OCI-LY1 (cell line): ENCODE measurements at regions not wholly inside any gene's neighbourhood (a gene's known extent, or its start where the extent isn't known, plus 50 kb on each side); places are given as distances from the start of the nearest gene placed in this dataset.

Source experiments
- EZH2 ChIP-seq: fragments of 200-600 bp; sonication (generic), shearing (Covaris generic); IDR thresholded peaks from 2 replicates; pipeline ENCODE4 v1.8.0; 2017; ENCODE audit warnings: borderline replicate concordance, mixed run types, mild to moderate bottlenecking, antibody characterized with exemption, low read length, moderate library complexity, mixed read lengths
- TF ChIP-seq, protein P1 (sequence below): fragments of 200-600 bp; sonication (generic), shearing (Covaris generic); IDR thresholded peaks from 2 replicates; pipeline ENCODE4 v1.5.1; 2017; ENCODE audit warnings: mild to moderate bottlenecking, antibody characterized with exemption, low read length, moderate library complexity, mixed read lengths

DNA sequence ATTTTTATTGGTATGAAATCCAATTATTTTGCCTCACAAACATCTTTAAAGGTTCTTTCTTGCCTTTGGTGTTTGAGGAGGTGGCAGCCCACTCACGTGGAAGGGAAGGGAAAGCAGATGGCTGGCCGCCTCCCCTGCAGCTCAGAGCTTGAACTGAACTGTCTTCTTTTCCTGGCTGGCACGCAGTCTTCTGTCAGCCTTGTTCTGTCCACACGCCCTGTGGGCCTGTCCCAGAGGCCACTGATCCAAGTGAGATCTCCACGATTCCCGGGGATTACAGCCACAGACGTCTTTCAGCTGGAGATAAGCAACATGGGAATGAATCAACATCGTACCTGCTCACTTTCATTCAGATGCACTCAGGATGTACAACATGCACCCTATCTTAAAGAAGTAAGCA lies 73.3 kb downstream of the TMEM18 start:
- TF ChIP-seq EZH2 = no peak
- TF ChIP-seq, protein P1, sequence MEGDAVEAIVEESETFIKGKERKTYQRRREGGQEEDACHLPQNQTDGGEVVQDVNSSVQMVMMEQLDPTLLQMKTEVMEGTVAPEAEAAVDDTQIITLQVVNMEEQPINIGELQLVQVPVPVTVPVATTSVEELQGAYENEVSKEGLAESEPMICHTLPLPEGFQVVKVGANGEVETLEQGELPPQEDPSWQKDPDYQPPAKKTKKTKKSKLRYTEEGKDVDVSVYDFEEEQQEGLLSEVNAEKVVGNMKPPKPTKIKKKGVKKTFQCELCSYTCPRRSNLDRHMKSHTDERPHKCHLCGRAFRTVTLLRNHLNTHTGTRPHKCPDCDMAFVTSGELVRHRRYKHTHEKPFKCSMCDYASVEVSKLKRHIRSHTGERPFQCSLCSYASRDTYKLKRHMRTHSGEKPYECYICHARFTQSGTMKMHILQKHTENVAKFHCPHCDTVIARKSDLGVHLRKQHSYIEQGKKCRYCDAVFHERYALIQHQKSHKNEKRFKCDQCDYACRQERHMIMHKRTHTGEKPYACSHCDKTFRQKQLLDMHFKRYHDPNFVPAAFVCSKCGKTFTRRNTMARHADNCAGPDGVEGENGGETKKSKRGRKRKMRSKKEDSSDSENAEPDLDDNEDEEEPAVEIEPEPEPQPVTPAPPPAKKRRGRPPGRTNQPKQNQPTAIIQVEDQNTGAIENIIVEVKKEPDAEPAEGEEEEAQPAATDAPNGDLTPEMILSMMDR = no peak
